Psoas muscle (tissue), 7 donors: ENCODE measurements at regions not wholly inside any gene's neighbourhood (a gene's known extent, or its start where the extent isn't known, plus 50 kb on each side); places are given as distances from the start of the nearest gene placed in this dataset.

Experiments used
- ATAC-seq, 4 donors: fragments of 200-7000 bp; cut with Tn5 transposase; one replicate each; pipeline ENCODE4 v1.9.1; 2020; ENCODE audit warnings: moderate library complexity in 3 of 4, mild to moderate bottlenecking in 2 of 4
- DNase-seq, 2 donors: peaks; one replicate each; pipeline ENCODE4 v3.0.0-alpha.2; 2020
- H3K27ac ChIP-seq: fragments of 200-600 bp; one replicate; pipeline ENCODE4 v1.8.0; 2022
- H3K27me3 ChIP-seq, 3 donors: fragments of 200-600 bp in 1 of 3; one replicate each; pipeline versions ENCODE4 v1.6.1 to v1.8.0; 2013 to 2022; ENCODE audit warnings: low read length in 2 of 3, mild to moderate bottlenecking in 2 of 3, moderate library complexity in 1 of 3; ENCODE audit not compliant: insufficient read depth in 3 of 3
- H3K36me3 ChIP-seq, 2 donors: fragments of 200-600 bp in 1 of 2; one replicate each; pipeline versions ENCODE4 v1.6.1 to v1.8.0; 2013 to 2022; ENCODE audit warnings: low read depth in 1 of 2, mild to moderate bottlenecking in 1 of 2, moderate library complexity in 1 of 2; ENCODE audit not compliant: insufficient read depth in 1 of 2
- H3K4me1 ChIP-seq: fragments of 200-600 bp; one replicate; pipeline ENCODE4 v1.8.0; 2022
- H3K4me3 ChIP-seq: fragments of 200-600 bp; one replicate; pipeline ENCODE4 v1.8.0; 2022; ENCODE audit warnings: mild to moderate bottlenecking
- H3K9me3 ChIP-seq: fragments of 200-600 bp; one replicate; pipeline ENCODE4 v1.8.0; 2022
- WGBS, 3 donors: extraction: QIAGEN DNeasy Blood & Tissue Kit; methylation state at CpG; one replicate each; pipeline versions ENCODE4 v1.1.6 to v1.1.7; 2013; 5-methylcytosine and 5-hydroxymethylcytosine counted together
- intact Hi-C, 2 donors: fragments of 100-400 bp; cut with DNase I; formaldehyde crosslinking; loops; one replicate each; pipeline versions ENCODE4 v1.11.0 to v1.14.2; 2022
- TF ChIP-seq, protein P1 (sequence below): fragments of 200-600 bp; IDR thresholded peaks from one replicate; pipeline ENCODE4 v1.8.0; 2022; ENCODE audit warnings: antibody characterized with exemption
- donor health status: healthy with polysubstance abuse.
- donor health status: DM: no; HTN: no; CAD: no; lungs with moderate emphysema.
- donor health status: Bipolar disorder and iron deficiency.
- donor health status: healthy.
- donor health status: DM: yes; HTN: yes; CAD: no.
- donor health status: DM: no; HTN: no; CAD: no.
- donor health status: DM: yes; HTN: yes; CAD: no.

DNA sequence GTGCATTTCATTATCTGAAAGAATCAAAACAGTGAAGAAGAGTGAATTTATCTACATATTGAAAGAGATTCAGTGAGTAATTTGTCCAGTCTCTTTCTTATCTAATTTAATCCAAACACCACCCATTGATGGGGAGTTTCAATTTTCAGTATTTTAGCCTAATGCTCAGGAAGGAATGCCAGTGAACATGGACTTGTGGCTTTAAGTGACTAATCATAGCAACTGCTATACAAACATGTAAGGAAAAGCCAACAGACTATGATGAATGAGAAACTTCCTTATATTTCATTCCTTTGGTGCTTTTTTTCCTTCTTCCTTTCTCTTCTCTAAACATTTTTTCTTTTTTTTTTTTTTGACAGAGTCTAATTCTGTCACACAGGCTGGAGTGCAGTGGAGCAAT lies 885.8 kb downstream of the KCNJ2 start:
- ATAC-seq (no peak), DNase-seq (no peak)
- H3K27me3 ChIP-seq: no peaks in the 10 kb centered on the region
- H3K4me1 ChIP-seq: no peaks in the 10 kb centered on the region
- H3K9me3 ChIP-seq: no peaks in the 10 kb centered on the region
- H3K27ac ChIP-seq: no peak overlapping the region
- no peak overlapping the region for H3K4me3 ChIP-seq
- H3K36me3 ChIP-seq: no peaks in the 10 kb centered on the region
- TF ChIP-seq, protein P1, sequence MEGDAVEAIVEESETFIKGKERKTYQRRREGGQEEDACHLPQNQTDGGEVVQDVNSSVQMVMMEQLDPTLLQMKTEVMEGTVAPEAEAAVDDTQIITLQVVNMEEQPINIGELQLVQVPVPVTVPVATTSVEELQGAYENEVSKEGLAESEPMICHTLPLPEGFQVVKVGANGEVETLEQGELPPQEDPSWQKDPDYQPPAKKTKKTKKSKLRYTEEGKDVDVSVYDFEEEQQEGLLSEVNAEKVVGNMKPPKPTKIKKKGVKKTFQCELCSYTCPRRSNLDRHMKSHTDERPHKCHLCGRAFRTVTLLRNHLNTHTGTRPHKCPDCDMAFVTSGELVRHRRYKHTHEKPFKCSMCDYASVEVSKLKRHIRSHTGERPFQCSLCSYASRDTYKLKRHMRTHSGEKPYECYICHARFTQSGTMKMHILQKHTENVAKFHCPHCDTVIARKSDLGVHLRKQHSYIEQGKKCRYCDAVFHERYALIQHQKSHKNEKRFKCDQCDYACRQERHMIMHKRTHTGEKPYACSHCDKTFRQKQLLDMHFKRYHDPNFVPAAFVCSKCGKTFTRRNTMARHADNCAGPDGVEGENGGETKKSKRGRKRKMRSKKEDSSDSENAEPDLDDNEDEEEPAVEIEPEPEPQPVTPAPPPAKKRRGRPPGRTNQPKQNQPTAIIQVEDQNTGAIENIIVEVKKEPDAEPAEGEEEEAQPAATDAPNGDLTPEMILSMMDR: no peak
- intact Hi-C loops: no loop called here

DNA sequence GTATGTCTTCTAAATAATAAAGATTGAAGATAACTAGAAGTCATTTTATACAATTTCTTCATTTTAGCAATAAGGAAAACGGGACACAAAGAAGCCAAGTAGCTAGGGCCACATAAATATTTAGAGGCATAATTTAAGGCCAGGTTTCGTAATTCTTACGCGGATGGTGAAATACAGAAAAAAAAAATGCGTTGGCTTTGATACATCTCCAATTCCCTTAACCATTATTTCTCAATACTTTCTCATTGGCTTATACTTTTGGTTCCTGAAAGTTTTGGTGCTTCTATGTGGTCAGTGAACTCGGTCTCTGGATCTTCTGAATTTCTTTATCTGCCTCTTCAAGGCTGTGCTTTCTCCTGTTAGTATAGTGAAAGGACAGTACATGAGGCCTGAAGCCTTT lies 888.1 kb downstream of the KCNJ2 start:
- no peak for ATAC-seq
- Histone ChIP-seq H3K4me3 (no peak overlapping the region), H3K4me1 (no peaks in the 10 kb centered on the region), H3K9me3 (no peaks in the 10 kb centered on the region), H3K27ac (no peak overlapping the region), H3K27me3 (no peaks in the 10 kb centered on the region), H3K36me3 (no peaks in the 10 kb centered on the region)
- intact Hi-C loops: no loop called here
- TF ChIP-seq, protein P1: no peak
- 82 to 89% (median 87%) methylated on average over 6 of the region's 6 CpGs for WGBS, 3 donors
- DNase-seq: no peak

DNA sequence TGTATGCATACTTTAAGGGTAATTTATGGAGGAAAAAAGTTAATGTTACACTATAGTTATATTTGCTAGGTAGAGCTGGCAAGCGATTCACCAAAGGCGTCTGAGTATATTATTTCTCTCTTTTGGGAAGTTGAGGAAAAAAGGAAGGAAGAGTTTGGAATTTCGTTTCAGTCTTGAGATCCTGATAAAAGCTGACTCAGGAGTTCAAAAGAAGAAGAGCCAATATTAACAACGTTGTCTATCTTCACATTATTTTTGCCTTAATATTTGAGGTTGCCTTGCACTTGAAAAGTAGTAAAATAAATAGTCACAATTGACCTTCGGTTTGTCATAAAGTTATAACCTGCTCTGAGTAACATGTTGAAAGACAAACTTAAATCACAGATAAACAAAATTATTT lies 888.6 kb downstream of the KCNJ2 start:
- ATAC-seq (no peak), DNase-seq (no peak)
- Histone ChIP-seq H3K4me3 (no peak overlapping the region), H3K4me1 (no peaks in the 10 kb centered on the region), H3K36me3 (no peaks in the 10 kb centered on the region), H3K27me3 (no peaks in the 10 kb centered on the region), H3K9me3 (no peaks in the 10 kb centered on the region), H3K27ac (no peak overlapping the region)
- intact Hi-C loops: no loop called here
- TF ChIP-seq, protein P1: no peak
- 86 to 89% (median 88%) methylated on average over 5 of the region's 5 CpGs for WGBS, 3 donors

DNA sequence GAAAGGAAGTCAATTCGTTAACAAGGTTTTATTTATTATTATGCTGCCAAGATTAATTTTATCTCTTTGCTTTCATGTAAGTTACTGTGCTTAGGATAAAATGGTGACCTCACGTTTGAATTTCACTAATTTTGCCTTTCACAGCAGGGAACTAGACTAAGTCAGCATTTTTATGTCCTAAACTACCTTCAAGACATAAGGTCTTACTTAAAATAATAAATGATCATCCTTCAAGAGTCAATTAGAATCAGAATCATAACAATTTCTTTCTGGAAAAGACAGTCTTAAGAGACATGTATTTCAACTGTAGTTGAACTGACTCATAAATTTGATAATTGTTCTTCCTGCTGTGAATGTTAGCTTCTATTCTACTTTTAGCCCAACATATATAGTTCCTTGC lies 893.8 kb downstream of the KCNJ2 start:
- no peaks in the 10 kb centered on the region for H3K9me3 ChIP-seq
- H3K4me1 ChIP-seq: no peaks in the 10 kb centered on the region
- TF ChIP-seq, protein P1: no peak
- intact Hi-C loops: no loop called here
- ATAC-seq (no peak), DNase-seq (no peak)
- 65 to 69% (median 68%) methylated on average over 2 of the region's 2 CpGs for WGBS, 3 donors
- H3K36me3 ChIP-seq: no peaks in the 10 kb centered on the region
- H3K27ac ChIP-seq: no peak overlapping the region
- no peak overlapping the region for H3K4me3 ChIP-seq
- no peaks in the 10 kb centered on the region for H3K27me3 ChIP-seq

DNA sequence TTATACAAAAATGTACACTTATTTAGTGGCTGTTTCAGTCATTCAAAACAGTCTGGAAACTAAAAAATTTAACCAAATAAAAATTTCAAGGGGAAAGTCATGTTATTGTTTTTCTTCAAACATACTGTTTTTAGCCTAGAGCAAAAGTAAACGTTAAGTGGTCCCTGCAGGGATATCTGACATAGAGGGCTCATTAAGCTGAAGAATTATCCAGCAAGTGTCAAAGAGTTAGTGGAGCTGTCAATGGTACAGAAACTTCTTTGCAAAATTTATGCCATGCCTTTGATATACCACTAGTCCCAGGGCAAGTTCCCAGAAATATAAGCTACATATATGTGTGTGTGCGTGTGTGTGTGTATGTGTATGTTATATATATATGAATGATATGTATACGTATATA lies 894.2 kb downstream of the KCNJ2 start:
- WGBS, 3 donors: 69 to 76% (median 75%) methylated on average over 3 of the region's 3 CpGs

More for the DNA sequence above, 894.2 kb downstream of the KCNJ2 start:
- H3K27me3 ChIP-seq: no peaks in the 10 kb centered on the region
- no peak overlapping the region for H3K27ac ChIP-seq
- TF ChIP-seq, protein P1: no peak
- DNase-seq (no peak), ATAC-seq (no peak)
- H3K4me1 ChIP-seq: no peaks in the 10 kb centered on the region
- intact Hi-C loops: no loop called here
- H3K36me3 ChIP-seq: no peaks in the 10 kb centered on the region
- H3K9me3 ChIP-seq: no peaks in the 10 kb centered on the region
- H3K4me3 ChIP-seq: no peak overlapping the region
